Common myeloid progenitor, CD34-positive (primary cell): ENCODE measurements at regions not wholly inside any gene's neighbourhood (a gene's known extent, or its start where the extent isn't known, plus 50 kb on each side); places are given as distances from the start of the nearest gene placed in this dataset.

ENCODE experiments used
- CTCF ChIA-PET: fragments of 350-600 bp; sonication (Branson Sonifier 250); formaldehyde crosslinking; loops from one replicate; lab custom pipeline; 2021; ENCODE audit warnings: antibody characterized with exemption; lab: Charles Lee
- POLR2A ChIA-PET: fragments of 350-600 bp; sonication (Branson Sonifier 250); formaldehyde crosslinking; loops from one replicate; lab custom pipeline; 2021; ENCODE audit warnings: antibody characterized with exemption; lab: Charles Lee
- DNase-seq, 3 donors: peaks; one replicate each; pipeline versions ENCODE4 v3.0.0 to v3.0.0-alpha.2; 2013
- H3K27ac ChIP-seq, 2 experiments: 1 replicate in 1 of 2; 2 replicates in 1 of 2; pipeline ENCODE4 v1.7.0; 2013; ENCODE audit warnings: inconsistent platforms in 2 of 2, low read length in 2 of 2, mild to moderate bottlenecking in 2 of 2, low read depth in 1 of 2, moderate library complexity in 1 of 2; ENCODE audit not compliant: severe bottlenecking in 2 of 2, insufficient read depth in 1 of 2, poor library complexity in 1 of 2
- H3K27me3 ChIP-seq, 5 experiments: replicated peaks in 2 of 5; 1 replicate in 3 of 5; 2 replicates in 2 of 5; pipeline versions ENCODE4 v1.6.1 to v1.7.0; 2013; ENCODE audit warnings: low read length in 4 of 5, mild to moderate bottlenecking in 2 of 5, moderate library complexity in 2 of 5, inconsistent platforms in 1 of 5; ENCODE audit not compliant: insufficient read depth in 5 of 5, control insufficient read depth in 4 of 5
- H3K36me3 ChIP-seq, 4 experiments: 1 replicate in 2 of 4; 2 replicates in 2 of 4; pipeline versions ENCODE4 v1.6.1 to v1.7.0; 2013; ENCODE audit warnings: low read length in 3 of 4, control low read depth in 1 of 4, mild to moderate bottlenecking in 1 of 4; ENCODE audit not compliant: control insufficient read depth in 4 of 4, insufficient read depth in 4 of 4
- H3K4me1 ChIP-seq, 4 experiments: 1 replicate in 3 of 4; 2 replicates in 1 of 4; pipeline versions ENCODE4 v1.6.1 to v1.7.1; 2013; ENCODE audit warnings: low read length in 3 of 4, mild to moderate bottlenecking in 3 of 4, control low read depth in 1 of 4, inconsistent platforms in 1 of 4, moderate library complexity in 1 of 4; ENCODE audit not compliant: control insufficient read depth in 4 of 4, insufficient read depth in 4 of 4; ENCODE audit errors: control extremely low read depth in 1 of 4
- H3K4me3 ChIP-seq, 7 experiments: 1 replicate in 4 of 7; 2 replicates in 3 of 7; pipeline versions ENCODE4 v1.5.1 to v1.7.0; 2013; ENCODE audit warnings: mild to moderate bottlenecking in 7 of 7, low read length in 6 of 7, moderate library complexity in 6 of 7, inconsistent platforms in 2 of 7, low read depth in 2 of 7, control low read depth in 1 of 7; ENCODE audit not compliant: insufficient read depth in 4 of 7, control insufficient read depth in 1 of 7; ENCODE audit errors: extremely low read depth in 1 of 7
- H3K9me3 ChIP-seq, 5 experiments: 1 replicate in 4 of 5; 2 replicates in 1 of 5; pipeline versions ENCODE4 v1.6.1 to v1.7.1; 2013; ENCODE audit warnings: low read length in 4 of 5, mild to moderate bottlenecking in 2 of 5, inconsistent platforms in 1 of 5, low read depth in 1 of 5, moderate library complexity in 1 of 5; ENCODE audit not compliant: control insufficient read depth in 4 of 5, insufficient read depth in 2 of 5; ENCODE audit errors: control extremely low read depth in 1 of 5
- WGBS: methylation state at CpG from one replicate; pipeline ENCODE4 v1.1.5; 2013; ENCODE audit not compliant: insufficient coverage; 5-methylcytosine and 5-hydroxymethylcytosine counted together

DNA sequence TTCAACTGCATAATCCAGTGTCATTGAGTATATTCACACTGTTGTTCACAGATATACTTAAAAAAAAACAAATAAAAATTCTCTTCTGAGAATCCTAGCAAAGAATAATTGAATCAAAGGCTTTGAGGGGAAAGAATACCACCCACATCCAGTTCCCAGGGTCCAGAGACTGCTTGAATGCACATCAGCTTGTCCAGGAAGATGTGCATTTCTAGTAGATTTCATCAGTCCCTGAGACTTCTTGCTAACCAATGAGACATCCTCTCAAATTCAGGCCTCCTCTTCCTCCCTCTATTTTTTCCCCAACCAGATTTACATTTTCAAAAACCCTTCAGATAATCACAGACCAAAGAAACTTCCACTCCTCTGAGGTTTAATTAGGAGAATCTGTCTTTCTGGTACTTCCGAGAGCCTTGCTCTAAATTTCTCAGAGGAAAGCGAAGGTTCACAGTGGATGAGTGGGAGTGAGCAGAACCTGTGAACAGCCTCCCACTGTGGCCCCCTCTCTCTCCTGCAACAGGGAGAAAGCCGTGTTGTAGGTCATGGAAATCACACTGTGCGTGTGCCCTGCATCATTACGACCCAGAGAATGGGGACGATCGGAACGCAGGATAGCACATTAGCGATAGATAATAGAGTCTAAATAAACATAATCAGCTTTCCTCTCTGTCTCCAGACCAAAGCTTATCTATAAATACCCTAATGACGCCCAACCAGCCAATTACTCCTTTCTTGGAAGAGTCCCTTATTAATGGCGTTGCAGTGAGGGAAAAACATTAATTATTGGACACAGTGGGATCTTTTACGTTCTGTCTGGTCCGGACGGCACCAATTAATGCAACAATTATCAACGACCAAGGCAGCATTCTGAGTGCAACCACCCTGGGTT lies 212.5 kb downstream of the EMX2 start:
- Histone ChIP-seq H3K36me3 (no peaks in the 10 kb centered on the region), H3K27me3 (peaks cover 0 to 24% (median 3%) of the 10 kb centered on the region in 5 experiments), H3K4me3 (no peak overlapping the region), H3K4me1 (no peaks in the 10 kb centered on the region), H3K27ac (no peak overlapping the region), H3K9me3 (no peaks in the 10 kb centered on the region)
- ChIA-PET POLR2A (no interaction called here), CTCF (no interaction called here)
- whole genome bisulfite sequencing, result 96% methylated on average over 13 of the region's 15 CpGs
- no peak for DNase-seq

DNA sequence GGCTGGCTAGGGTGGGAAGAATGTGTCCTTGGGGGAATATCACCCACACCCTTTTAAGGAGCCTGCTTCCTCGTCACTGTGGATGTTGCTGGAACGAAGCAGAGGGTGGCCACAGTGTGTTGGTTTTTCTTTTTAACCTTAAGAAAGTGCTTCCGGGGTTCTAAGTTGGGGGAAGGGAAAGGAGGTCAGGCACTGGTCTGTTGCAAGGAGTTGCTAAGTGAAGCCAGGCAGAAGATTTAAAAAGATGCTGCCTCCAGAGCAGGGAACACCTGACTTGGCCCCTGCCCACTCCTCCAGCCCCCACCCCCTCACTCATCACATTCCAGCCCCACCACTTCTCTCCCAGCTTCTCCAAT lies 213.1 kb downstream of the EMX2 start:
- Histone ChIP-seq H3K9me3 (no peaks in the 10 kb centered on the region), H3K27ac (no peak overlapping the region), H3K36me3 (no peaks in the 10 kb centered on the region), H3K4me1 (no peaks in the 10 kb centered on the region), H3K4me3 (no peak overlapping the region), H3K27me3 (peaks cover 2 to 24% (median 6%) of the 10 kb centered on the region in 5 experiments)
- DNase-seq, result no peak
- 83% methylated on average over 1 of the region's 3 CpGs for whole genome bisulfite sequencing
- POLR2A ChIA-PET, result no interaction called here
- CTCF ChIA-PET, result no interaction called here

DNA sequence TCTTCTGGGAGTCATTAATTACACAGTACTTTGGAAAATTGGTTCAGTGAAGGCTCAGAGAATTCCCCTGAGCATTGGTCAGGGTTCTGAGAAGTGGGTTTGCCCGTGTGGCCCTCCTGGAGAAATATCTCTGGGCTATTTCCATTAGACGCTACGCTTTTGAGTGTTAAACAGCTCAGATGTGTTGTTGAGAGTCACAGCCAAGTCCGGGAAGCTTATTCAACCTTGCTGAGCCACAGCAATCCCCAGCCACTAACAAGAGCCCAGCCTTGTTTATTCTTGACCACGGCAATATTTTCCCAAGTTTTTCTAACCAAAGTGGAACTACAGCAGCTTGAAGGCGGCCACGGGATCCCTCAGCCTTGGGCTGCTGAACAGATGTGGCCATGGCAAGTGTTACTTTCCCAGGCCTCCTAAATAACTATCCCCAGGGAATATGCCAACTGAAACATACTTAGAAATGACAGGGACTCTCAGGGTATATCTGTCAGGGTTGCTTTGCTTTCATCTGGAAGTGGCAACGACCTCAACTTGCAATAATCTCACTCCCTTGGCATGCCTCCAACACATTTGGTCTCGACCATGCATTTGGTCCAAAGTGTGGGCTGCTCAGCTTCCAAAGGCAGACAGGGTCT lies 214.7 kb downstream of the EMX2 start:
- DNase-seq, result no peak
- no peaks in the 10 kb centered on the region for H3K4me1 ChIP-seq
- ChIA-PET CTCF (no interaction called here), POLR2A (no interaction called here)
- WGBS, result 80% methylated on average over 9 of the region's 9 CpGs
- no peak overlapping the region for H3K4me3 ChIP-seq
- H3K27ac ChIP-seq, result no peak overlapping the region
- no peaks in the 10 kb centered on the region for H3K9me3 ChIP-seq
- H3K36me3 ChIP-seq, result no peaks in the 10 kb centered on the region
- H3K27me3 ChIP-seq, result peaks cover under 1 to 35% (median 7%) of the 10 kb centered on the region in 5 experiments

DNA sequence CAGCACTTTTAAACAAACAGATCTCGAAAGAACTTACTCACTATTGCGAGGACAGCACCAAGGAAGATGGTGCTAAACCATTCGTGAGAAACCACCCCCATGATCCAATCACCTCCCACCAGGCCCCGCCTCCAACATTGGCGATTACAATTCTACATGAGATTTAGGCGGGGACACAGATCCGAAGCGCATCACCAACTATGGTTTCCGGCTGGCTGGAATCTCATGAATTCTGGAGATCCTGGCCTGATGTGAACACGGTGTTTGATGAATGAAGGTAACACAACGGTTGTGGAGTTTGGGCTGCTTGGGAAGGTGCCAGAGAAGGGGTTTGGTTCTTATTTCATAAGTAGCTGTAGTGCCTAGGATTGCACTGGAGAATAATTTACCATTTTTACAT lies 216.7 kb downstream of the EMX2 start:
- Histone ChIP-seq H3K36me3 (no peaks in the 10 kb centered on the region), H3K4me3 (no peak overlapping the region), H3K9me3 (no peaks in the 10 kb centered on the region), H3K27me3 (peaks cover 0 to 38% (median 7%) of the 10 kb centered on the region in 5 experiments), H3K4me1 (no peaks in the 10 kb centered on the region), H3K27ac (no peak overlapping the region)
- no peak for DNase-seq
- WGBS, result 98% methylated on average over 8 of the region's 11 CpGs
- ChIA-PET POLR2A (no interaction called here), CTCF (no interaction called here)

DNA sequence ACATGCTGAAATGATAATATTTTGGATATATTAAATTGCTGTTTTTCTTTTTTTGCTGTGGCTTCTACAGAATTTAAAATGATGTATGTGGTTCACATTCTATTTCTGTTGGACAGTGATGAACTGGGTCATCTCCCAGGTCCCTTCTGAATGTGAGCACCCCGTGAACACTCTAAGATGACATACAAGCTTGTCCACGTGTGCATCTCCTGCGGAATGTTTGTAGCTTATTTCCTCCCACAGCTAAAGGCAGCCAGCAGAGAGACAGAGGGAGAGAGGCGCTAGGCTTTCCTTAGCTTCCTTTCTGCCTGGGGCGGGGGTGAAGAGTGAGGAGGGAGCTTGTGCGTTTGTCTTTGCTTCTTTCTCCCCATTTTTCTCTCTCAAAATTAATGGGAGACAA lies 219.1 kb downstream of the EMX2 start:
- WGBS, result 100% methylated on average over 1 of the region's 6 CpGs
- DNase-seq, result no peak
- Histone ChIP-seq H3K4me1 (no peaks in the 10 kb centered on the region), H3K27me3 (peaks cover 2 to 33% (median 5%) of the 10 kb centered on the region in 5 experiments), H3K36me3 (no peaks in the 10 kb centered on the region), H3K4me3 (no peak overlapping the region), H3K27ac (no peak overlapping the region), H3K9me3 (no peaks in the 10 kb centered on the region)
- ChIA-PET CTCF (no interaction called here), POLR2A (no interaction called here)

DNA sequence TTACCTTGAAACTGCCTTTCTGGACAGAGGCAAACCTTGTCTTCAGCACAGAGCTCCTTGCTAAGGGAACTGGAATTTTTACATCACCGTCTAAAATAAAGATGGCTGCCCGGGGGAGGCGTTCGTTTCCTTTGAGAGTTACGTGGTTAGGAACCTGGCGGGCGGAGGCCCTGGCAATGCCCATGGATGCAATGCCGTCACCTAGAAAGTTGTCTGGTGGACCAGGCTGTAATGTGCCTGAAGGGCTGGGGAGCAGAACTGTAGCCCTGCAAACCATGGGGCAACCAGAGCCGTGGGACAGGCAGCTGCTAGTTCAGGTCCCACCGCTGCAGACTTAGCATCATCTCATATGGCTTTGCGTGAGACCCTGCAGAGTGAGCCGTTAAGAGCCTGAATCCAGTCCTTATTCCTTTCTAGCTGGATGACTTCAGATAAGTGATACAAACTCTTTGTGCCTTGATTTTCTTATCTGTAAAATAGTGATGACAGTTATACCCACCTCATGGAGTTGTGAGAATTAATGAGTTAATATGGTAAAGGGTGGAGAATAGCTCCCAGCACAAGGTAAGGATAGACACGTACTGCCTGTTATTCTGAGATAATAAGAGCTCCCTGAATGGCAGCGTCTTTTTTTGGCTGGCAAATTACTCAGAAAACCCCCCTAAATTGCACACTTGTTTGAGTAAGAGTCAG lies 219.7 kb downstream of the EMX2 start:
- Histone ChIP-seq H3K36me3 (no peaks in the 10 kb centered on the region), H3K27ac (no peak overlapping the region), H3K4me3 (no peak overlapping the region), H3K4me1 (no peaks in the 10 kb centered on the region), H3K9me3 (no peaks in the 10 kb centered on the region), H3K27me3 (peaks cover 2 to 33% (median 5%) of the 10 kb centered on the region in 5 experiments)
- WGBS, result 88% methylated on average over 14 of the region's 14 CpGs
- ChIA-PET POLR2A (no interaction called here), CTCF (no interaction called here)
- no peak for DNase-seq

DNA sequence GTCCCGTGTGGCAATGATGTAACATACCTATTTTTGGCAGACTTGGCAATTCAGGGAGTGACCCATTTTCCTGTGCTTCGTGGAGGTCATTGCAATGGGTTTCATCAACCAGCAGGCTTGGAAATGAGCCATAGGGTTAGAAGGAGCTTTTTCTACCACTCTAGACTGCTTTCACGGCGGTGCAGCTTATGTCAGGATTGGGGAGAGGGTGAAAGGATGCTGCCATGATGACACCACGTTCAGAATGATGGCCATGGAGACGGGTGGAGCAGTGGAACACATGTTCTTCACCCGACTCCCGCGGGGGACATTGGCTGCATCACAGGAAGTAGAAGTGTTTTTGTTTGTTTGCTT lies 220.2 kb downstream of the EMX2 start:
- Histone ChIP-seq H3K27me3 (peaks cover 2 to 28% (median 5%) of the 10 kb centered on the region in 5 experiments), H3K4me1 (no peaks in the 10 kb centered on the region), H3K36me3 (no peaks in the 10 kb centered on the region), H3K9me3 (no peaks in the 10 kb centered on the region), H3K27ac (no peak overlapping the region), H3K4me3 (no peak overlapping the region)
- DNase-seq, result no peak
- WGBS, result 76% methylated on average over 9 of the region's 9 CpGs
- ChIA-PET CTCF (no interaction called here), POLR2A (no interaction called here)
